Endothelial cell of umbilical vein (primary cell): ENCODE measurements at regions not wholly inside any gene's neighbourhood (a gene's known extent, or its start where the extent isn't known, plus 50 kb on each side); places are given as distances from the start of the nearest gene placed in this dataset.

ENCODE experiments used
- CTCF ChIP-seq, 2 donors: IDR thresholded peaks; 1 replicate in 1 of 2; 2 replicates in 1 of 2; pipeline ENCODE4 v1.5.1; 2011; ENCODE audit warnings: low read length in 2 of 2, mild to moderate bottlenecking in 2 of 2, moderate library complexity in 2 of 2, control low read depth in 1 of 2, inconsistent platforms in 1 of 2, low read depth in 1 of 2; ENCODE audit not compliant: insufficient read depth in 1 of 2; ENCODE audit errors: extremely low read depth in 1 of 2
- EZH2 ChIP-seq: IDR thresholded peaks from 2 replicates; pipeline ENCODE4 v1.6.1; 2012; ENCODE audit warnings: borderline replicate concordance, low read depth, mild to moderate bottlenecking, moderate library complexity, low read length, inconsistent platforms; ENCODE audit not compliant: severe bottlenecking
- POLR2A ChIP-seq: IDR thresholded peaks from 2 replicates; pipeline ENCODE4 v1.6.1; 2012; ENCODE audit warnings: low read depth, mild to moderate bottlenecking, control low read depth, low read length

GRCh38 chr7:110607050-110607857 lies 483.7 kb upstream of the LRRN3 start:
- TF ChIP-seq CTCF (IDR thresholded peaks at IDR 0.05; ENCODE audit: extremely low read depth in 1 of 2, insufficient read depth in 1 of 2, low read depth in 1 of 2, low read length in 2 of 2) (no peak), POLR2A (no peak), EZH2 (no peak)
